ENCODE measurements at regions not wholly inside any gene's neighbourhood (a gene's known extent, or its start where the extent isn't known, plus 50 kb on each side); places are given as distances from the start of the nearest gene placed in this dataset.

DNA sequence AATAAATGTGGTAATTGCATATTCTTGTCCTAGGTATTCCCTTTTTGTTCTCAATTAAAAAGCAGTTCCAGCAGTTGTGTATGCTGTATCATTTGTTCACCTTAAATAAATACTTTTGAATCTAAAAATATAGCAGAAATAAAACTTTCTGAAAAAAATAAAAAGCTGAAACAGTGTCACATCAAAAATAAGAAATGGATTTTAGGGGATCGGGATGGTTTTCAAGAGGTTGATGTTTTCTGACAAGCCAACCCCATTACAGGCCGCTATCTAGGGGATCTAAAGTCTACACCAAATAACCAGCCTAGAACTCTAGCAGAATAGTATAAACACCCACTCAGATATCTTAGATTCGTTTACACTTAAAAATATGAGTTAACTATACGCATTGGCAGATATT lies 95.4 kb upstream of the MAML3 start:
- Histone ChIP-seq H3K36me3 (ENCODE audit: control insufficient read depth, insufficient read depth, low read length) (no peaks in the 10 kb centered on the region), H3K9me3 (ENCODE audit: control insufficient read depth, insufficient read depth, low read depth, low read length) (no peaks in the 10 kb centered on the region), H3K9ac (ENCODE audit: low read length) (no peak overlapping the region), H3K4me3 (ENCODE audit: low read depth, low read length) (no peak overlapping the region), H3K27me3 (ENCODE audit: control insufficient read depth, insufficient read depth, low read length) (peaks cover 10% of the 10 kb centered on the region; the same call in 1 of the 2 replicates), H3K4me1 (ENCODE audit: control insufficient read depth, insufficient read depth, low read length) (peaks cover 35% of the 10 kb centered on the region), H3K27ac (ENCODE audit: low read depth, low read length) (no peak overlapping the region)

GRCh38 chr4:140247237-140247636 lies 93.3 kb upstream of the MAML3 start:
- no peaks in the 10 kb centered on the region for H3K36me3 ChIP-seq (ENCODE audit: control insufficient read depth, insufficient read depth, low read length)
- no peak overlapping the region for H3K9ac ChIP-seq (ENCODE audit: low read length)
- peaks cover 5% of the 10 kb centered on the region; the same call in 1 of the 2 replicates for H3K27me3 ChIP-seq (ENCODE audit: control insufficient read depth, insufficient read depth, low read length)
- H3K4me3 ChIP-seq (ENCODE audit: low read depth, low read length) = no peak overlapping the region
- no peaks in the 10 kb centered on the region for H3K9me3 ChIP-seq (ENCODE audit: control insufficient read depth, insufficient read depth, low read depth, low read length)
- H3K4me1 ChIP-seq (ENCODE audit: control insufficient read depth, insufficient read depth, low read length) = peaks cover 34% of the 10 kb centered on the region
- no peak overlapping the region for H3K27ac ChIP-seq (ENCODE audit: low read depth, low read length)

GRCh38 chr4:140246216-140246615 lies 92.2 kb upstream of the MAML3 start:
- H3K4me1 ChIP-seq (ENCODE audit: control insufficient read depth, insufficient read depth, low read length) = peaks cover 24% of the 10 kb centered on the region
- H3K27me3 ChIP-seq (ENCODE audit: control insufficient read depth, insufficient read depth, low read length) = peaks cover 4% of the 10 kb centered on the region; the same call in 1 of the 2 replicates
- H3K9me3 ChIP-seq (ENCODE audit: control insufficient read depth, insufficient read depth, low read depth, low read length) = no peaks in the 10 kb centered on the region
- H3K27ac ChIP-seq (ENCODE audit: low read depth, low read length) = no peak overlapping the region
- H3K36me3 ChIP-seq (ENCODE audit: control insufficient read depth, insufficient read depth, low read length) = no peaks in the 10 kb centered on the region
- no peak overlapping the region for H3K4me3 ChIP-seq (ENCODE audit: low read depth, low read length)
- no peak overlapping the region for H3K9ac ChIP-seq (ENCODE audit: low read length)

- H3K36me3 ChIP-seq (ENCODE audit: control insufficient read depth, insufficient read depth, low read length) = no peaks in the 10 kb centered on the region
- peaks cover 24% of the 10 kb centered on the region for H3K4me1 ChIP-seq (ENCODE audit: control insufficient read depth, insufficient read depth, low read length)
- no peaks in the 10 kb centered on the region for H3K27me3 ChIP-seq (ENCODE audit: control insufficient read depth, insufficient read depth, low read length)
- no peak overlapping the region for H3K27ac ChIP-seq (ENCODE audit: low read depth, low read length)
- H3K4me3 ChIP-seq (ENCODE audit: low read depth, low read length) = no peak overlapping the region
- no peaks in the 10 kb centered on the region for H3K9me3 ChIP-seq (ENCODE audit: control insufficient read depth, insufficient read depth, low read depth, low read length)
- H3K9ac ChIP-seq (ENCODE audit: low read length) = no peak overlapping the region
Measured at GRCh38 chr4:140244328-140244727, 90.3 kb upstream of the MAML3 start.

DNA sequence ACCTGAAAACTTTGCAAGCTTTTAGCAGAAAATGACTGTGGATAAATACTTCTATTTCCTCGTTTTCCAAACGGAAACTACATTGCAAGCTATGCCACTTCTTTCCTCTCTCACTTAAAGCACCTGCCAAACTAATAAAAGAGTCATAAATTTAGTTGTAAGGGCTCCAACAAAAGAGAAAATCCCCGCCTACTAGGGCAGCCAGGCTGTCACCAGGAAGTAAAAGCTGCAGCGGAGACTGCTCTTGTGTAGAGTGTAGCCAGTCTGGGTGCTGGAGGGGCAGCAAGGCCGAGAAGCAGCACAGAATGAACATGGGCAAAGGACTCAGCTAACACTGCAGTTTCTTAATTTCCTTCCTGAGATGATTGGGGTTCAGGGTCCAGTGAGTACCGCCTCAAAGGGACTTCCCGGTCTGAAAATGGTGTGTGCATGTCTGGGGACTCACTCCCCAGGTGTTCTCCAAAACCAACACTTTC lies 89.3 kb upstream of the MAML3 start:
- peaks cover 29% of the 10 kb centered on the region for H3K4me1 ChIP-seq (ENCODE audit: control insufficient read depth, insufficient read depth, low read length)
- no peak overlapping the region for H3K4me3 ChIP-seq (ENCODE audit: low read depth, low read length)
- no peak overlapping the region for H3K9ac ChIP-seq (ENCODE audit: low read length)
- H3K9me3 ChIP-seq (ENCODE audit: control insufficient read depth, insufficient read depth, low read depth, low read length) = no peaks in the 10 kb centered on the region
- no peaks in the 10 kb centered on the region for H3K36me3 ChIP-seq (ENCODE audit: control insufficient read depth, insufficient read depth, low read length)
- no peaks in the 10 kb centered on the region; the same call in 1 of the 2 replicates for H3K27me3 ChIP-seq (ENCODE audit: control insufficient read depth, insufficient read depth, low read length)
- H3K27ac ChIP-seq (ENCODE audit: low read depth, low read length) = no peak overlapping the region

DNA sequence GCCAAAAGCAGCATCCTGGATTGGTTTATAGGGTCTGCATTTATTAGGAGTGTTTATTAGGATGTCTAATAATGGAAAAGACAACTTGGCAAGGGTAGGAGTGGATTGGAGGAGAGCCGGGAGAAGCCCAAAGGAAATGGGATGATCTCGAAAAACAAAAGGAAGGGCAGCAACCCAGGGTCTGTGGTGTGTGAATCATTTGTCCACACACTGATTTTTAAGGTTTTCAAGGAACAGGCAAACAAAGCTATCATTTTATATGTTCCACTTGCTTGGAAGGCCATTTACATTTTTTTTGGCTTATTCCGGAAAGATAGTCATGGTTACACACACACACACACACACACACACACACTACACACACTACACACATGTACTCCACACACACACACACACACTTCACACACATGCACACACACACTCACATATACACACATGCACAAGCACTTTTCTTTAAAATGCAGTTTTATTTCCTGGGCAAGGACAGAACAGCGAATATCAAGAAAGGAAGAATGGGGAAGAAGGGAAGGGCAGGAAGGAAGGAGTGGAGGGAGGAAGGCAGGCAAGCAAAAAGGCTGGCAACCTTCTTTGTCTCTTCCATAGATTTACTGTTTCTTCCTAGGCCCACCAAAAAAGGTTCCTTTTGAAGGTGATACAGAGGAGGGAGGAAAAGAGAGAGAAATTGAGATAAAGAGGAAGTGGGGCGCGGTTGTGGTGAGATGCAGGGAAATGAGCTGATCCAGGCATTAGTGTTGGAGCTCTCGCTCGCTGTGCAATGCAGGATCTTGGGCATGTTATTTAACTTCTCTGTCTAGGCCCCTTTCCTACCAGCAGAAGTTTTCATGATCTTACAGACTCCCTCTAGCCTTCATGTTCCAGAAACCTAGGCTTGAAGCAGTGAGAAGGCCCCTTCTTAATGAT lies 88.6 kb upstream of the MAML3 start:
- H3K27me3 ChIP-seq (ENCODE audit: control insufficient read depth, insufficient read depth, low read length) = no peaks in the 10 kb centered on the region; the same call in 1 of the 2 replicates
- no peak overlapping the region for H3K4me3 ChIP-seq (ENCODE audit: low read depth, low read length)
- peaks cover 36% of the 10 kb centered on the region for H3K4me1 ChIP-seq (ENCODE audit: control insufficient read depth, insufficient read depth, low read length)
- no peaks in the 10 kb centered on the region for H3K36me3 ChIP-seq (ENCODE audit: control insufficient read depth, insufficient read depth, low read length)
- no peak overlapping the region for H3K9ac ChIP-seq (ENCODE audit: low read length)
- no peaks in the 10 kb centered on the region for H3K9me3 ChIP-seq (ENCODE audit: control insufficient read depth, insufficient read depth, low read depth, low read length)
- H3K27ac ChIP-seq (ENCODE audit: low read depth, low read length) = no peak overlapping the region

- H3K9me3 ChIP-seq (ENCODE audit: control insufficient read depth, insufficient read depth, low read depth, low read length) = no peaks in the 10 kb centered on the region
Measured at GRCh38 chr4:140240237-140240636, 86.3 kb upstream of the MAML3 start.

DNA sequence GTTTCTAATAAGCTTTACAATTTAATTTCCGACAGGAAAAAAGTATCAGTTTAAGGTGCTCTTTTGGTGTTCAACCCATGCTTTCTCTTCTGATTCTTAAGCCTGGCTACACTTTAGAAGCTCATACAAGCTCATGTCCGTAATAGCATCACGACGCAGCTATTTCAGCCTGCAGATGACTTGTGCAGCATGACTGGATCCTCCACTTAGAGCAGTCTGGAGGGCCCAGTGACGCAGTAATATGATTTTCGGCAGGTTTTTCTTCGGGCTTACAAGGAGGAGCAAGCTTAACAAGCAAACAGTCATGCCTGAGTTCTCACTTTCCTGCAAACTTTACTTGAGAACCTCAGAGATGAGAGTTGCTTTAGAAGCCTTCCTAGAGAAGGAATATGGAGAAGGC lies 85.3 kb upstream of the MAML3 start:
- H3K27me3 ChIP-seq (ENCODE audit: control insufficient read depth, insufficient read depth, low read length) = no peaks in the 10 kb centered on the region; the same call in 1 of the 2 replicates
- H3K27ac ChIP-seq (ENCODE audit: low read depth, low read length) = no peak overlapping the region
- no peaks in the 10 kb centered on the region for H3K9me3 ChIP-seq (ENCODE audit: control insufficient read depth, insufficient read depth, low read depth, low read length)
- H3K4me1 ChIP-seq (ENCODE audit: control insufficient read depth, insufficient read depth, low read length) = peaks cover 52% of the 10 kb centered on the region
- no peak overlapping the region for H3K9ac ChIP-seq (ENCODE audit: low read length)
- H3K4me3 ChIP-seq (ENCODE audit: low read depth, low read length) = no peak overlapping the region
- H3K36me3 ChIP-seq (ENCODE audit: control insufficient read depth, insufficient read depth, low read length) = no peaks in the 10 kb centered on the region

More at GRCh38 chr4:140240237-140240636, 86.3 kb upstream of the MAML3 start:
- Histone ChIP-seq H3K9ac (ENCODE audit: low read length) (no peak overlapping the region), H3K4me1 (ENCODE audit: control insufficient read depth, insufficient read depth, low read length) (peaks cover 49% of the 10 kb centered on the region), H3K4me3 (ENCODE audit: low read depth, low read length) (no peak overlapping the region), H3K36me3 (ENCODE audit: control insufficient read depth, insufficient read depth, low read length) (no peaks in the 10 kb centered on the region), H3K27me3 (ENCODE audit: control insufficient read depth, insufficient read depth, low read length) (no peaks in the 10 kb centered on the region; the same call in 1 of the 2 replicates), H3K27ac (ENCODE audit: low read depth, low read length) (no peak overlapping the region)

DNA sequence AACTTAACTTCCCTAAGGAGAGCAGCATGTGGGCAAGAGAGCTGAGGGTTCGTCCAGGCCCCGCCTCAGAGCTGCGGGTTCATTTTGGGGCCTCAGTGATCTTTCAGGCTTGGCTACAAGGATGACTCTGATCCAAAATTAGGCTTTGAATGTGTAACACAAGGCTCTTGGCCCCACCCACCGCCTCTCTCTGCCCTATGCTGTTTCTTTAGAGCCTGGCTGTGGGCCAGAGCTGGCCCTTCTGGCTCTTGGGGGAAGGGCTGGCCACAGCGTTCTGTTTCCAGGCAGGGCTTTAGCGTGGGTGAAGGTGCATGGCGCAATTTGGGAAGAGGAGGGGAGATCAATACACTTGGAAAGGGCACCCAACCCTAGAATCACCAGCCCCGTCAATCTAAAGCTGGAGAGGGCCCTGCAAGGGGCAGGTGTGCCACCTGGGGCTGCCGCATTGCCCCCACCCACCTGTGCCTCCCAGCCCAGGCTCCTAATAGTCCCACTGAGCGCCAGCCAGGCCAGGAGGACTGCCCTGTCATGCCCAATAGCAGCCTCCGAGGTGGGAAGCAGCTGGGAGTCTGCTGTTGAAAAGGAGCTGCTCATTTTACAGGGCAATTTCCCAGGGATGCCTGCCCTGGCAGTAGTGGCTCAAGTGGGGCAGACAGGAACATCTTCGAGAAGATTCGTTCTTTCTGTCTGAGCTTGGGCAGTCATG lies 84.5 kb upstream of the MAML3 start:
- H3K4me3 ChIP-seq (ENCODE audit: low read depth, low read length) = peak overlapping the region; percentile 37; the same call in 1 of the 2 replicates
- H3K9ac ChIP-seq (ENCODE audit: low read length) = peak overlapping the region; percentile 37
- no peaks in the 10 kb centered on the region for H3K36me3 ChIP-seq (ENCODE audit: control insufficient read depth, insufficient read depth, low read length)
- peak overlapping the region; percentile 1; the same call in 1 of the 2 replicates for H3K27ac ChIP-seq (ENCODE audit: low read depth, low read length)
- no peaks in the 10 kb centered on the region; the same call in 1 of the 2 replicates for H3K27me3 ChIP-seq (ENCODE audit: control insufficient read depth, insufficient read depth, low read length)
- peaks cover 53% of the 10 kb centered on the region for H3K4me1 ChIP-seq (ENCODE audit: control insufficient read depth, insufficient read depth, low read length)
- no peaks in the 10 kb centered on the region for H3K9me3 ChIP-seq (ENCODE audit: control insufficient read depth, insufficient read depth, low read depth, low read length)

GRCh38 chr4:140237616-140238350 lies 83.8 kb upstream of the MAML3 start:
- no peaks in the 10 kb centered on the region for H3K9me3 ChIP-seq (ENCODE audit: control insufficient read depth, insufficient read depth, low read depth, low read length)
- H3K27me3 ChIP-seq (ENCODE audit: control insufficient read depth, insufficient read depth, low read length) = no peaks in the 10 kb centered on the region; the same call in 1 of the 2 replicates
- H3K4me1 ChIP-seq (ENCODE audit: control insufficient read depth, insufficient read depth, low read length) = peaks cover 46% of the 10 kb centered on the region
- H3K36me3 ChIP-seq (ENCODE audit: control insufficient read depth, insufficient read depth, low read length) = no peaks in the 10 kb centered on the region
- peak overlapping the region; percentile 1; the same call in 1 of the 2 replicates for H3K27ac ChIP-seq (ENCODE audit: low read depth, low read length)
- peak overlapping the region; percentile 37 for H3K9ac ChIP-seq (ENCODE audit: low read length)
- H3K4me3 ChIP-seq (ENCODE audit: low read depth, low read length) = peak overlapping the region; percentile 37

Measured in HUES6 (cell line).